ENCODE measurements at regions not wholly inside any gene's neighbourhood (a gene's known extent, or its start where the extent isn't known, plus 50 kb on each side); places are given as distances from the start of the nearest gene placed in this dataset.

- H3K27ac ChIP-seq, result no peak overlapping the region
- TF ChIP-seq CTCF (conservative IDR thresholded peaks at IDR 0.05) (no peak), ZFX (IDR thresholded peaks at IDR 0.05) (no peak)
These were observed 406.5 kb upstream of the MON1B start for GRCh38 chr16:76784530-76784929.

GRCh38 chr16:76787394-76787793 lies 403.6 kb upstream of the MON1B start:
- no peak for TF ChIP-seq ZFX (IDR thresholded peaks at IDR 0.05)
- no peak for TF ChIP-seq CTCF (conservative IDR thresholded peaks at IDR 0.05)
- no peak overlapping the region for H3K27ac ChIP-seq

GRCh38 chr16:76791151-76791550 lies 399.8 kb upstream of the MON1B start:
- H3K27ac ChIP-seq, result no peak overlapping the region
- TF ChIP-seq ZFX (IDR thresholded peaks at IDR 0.05), result no peak
- no peak for TF ChIP-seq CTCF (conservative IDR thresholded peaks at IDR 0.05)

- no peak overlapping the region for H3K27ac ChIP-seq
- no peak for TF ChIP-seq ZFX (IDR thresholded peaks at IDR 0.05)
- no peak for TF ChIP-seq CTCF (conservative IDR thresholded peaks at IDR 0.05)
These were observed 394.6 kb upstream of the MON1B start for GRCh38 chr16:76796416-76796815.

- no peak overlapping the region for H3K27ac ChIP-seq
- TF ChIP-seq CTCF (conservative IDR thresholded peaks at IDR 0.05), result no peak
- TF ChIP-seq ZFX (IDR thresholded peaks at IDR 0.05), result no peak
These were observed 394.0 kb upstream of the MON1B start for GRCh38 chr16:76796978-76797377.

- no peak overlapping the region for H3K27ac ChIP-seq
- no peak for TF ChIP-seq ZFX (IDR thresholded peaks at IDR 0.05)
- no peak for TF ChIP-seq CTCF (conservative IDR thresholded peaks at IDR 0.05)
These were observed 393.5 kb upstream of the MON1B start for GRCh38 chr16:76797457-76797856.

- no peak for TF ChIP-seq CTCF (conservative IDR thresholded peaks at IDR 0.05)
- TF ChIP-seq ZFX (IDR thresholded peaks at IDR 0.05), result no peak
These were observed 390.8 kb upstream of the MON1B start for GRCh38 chr16:76800196-76800595.

More at GRCh38 chr16:76800196-76800595, 390.8 kb upstream of the MON1B start:
- H3K27ac ChIP-seq, result no peak overlapping the region
